ENCODE measurements at regions not wholly inside any gene's neighbourhood (a gene's known extent, or its start where the extent isn't known, plus 50 kb on each side); places are given as distances from the start of the nearest gene placed in this dataset.

DNA sequence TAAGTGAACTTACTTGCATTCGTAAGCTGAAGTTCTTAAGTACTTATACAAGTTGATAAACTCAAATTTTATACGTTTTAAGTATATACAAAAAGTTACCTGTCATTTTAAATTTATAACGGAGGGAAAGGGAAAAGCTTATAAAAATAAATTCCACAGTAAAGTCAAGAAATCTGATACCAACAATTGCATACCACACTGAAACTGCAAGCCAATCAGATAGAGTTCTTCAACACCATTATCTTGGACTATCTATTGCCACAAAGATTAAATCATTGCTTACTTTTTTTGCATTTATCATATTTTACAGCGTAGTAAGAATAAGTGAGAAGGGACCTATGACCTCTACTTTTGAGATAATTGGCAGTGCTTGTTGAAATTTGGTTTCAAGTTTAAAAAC is 386.7 kb downstream of the TFAP2A start:
- no peak for DNase-seq

DNA sequence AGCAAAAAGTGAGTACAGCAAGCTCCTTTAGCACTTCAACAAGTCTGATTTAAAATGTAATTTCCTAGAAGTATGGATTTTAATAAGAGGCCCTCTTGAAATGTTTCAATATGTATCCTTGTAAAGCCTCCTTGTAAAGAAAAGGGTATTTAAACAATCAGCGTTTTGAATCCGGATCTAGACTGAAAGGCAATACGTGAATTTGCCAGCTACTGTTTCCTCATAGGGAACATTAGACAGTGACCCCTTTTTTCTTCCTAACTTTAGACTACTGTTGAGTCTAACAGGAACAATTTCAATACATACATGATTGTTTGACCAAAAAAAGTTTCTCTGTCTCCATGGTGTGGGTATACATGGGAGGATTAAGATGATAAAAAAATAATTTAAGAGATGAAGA is 395.0 kb downstream of the TFAP2A start:
- DNase-seq: no peak

DNA sequence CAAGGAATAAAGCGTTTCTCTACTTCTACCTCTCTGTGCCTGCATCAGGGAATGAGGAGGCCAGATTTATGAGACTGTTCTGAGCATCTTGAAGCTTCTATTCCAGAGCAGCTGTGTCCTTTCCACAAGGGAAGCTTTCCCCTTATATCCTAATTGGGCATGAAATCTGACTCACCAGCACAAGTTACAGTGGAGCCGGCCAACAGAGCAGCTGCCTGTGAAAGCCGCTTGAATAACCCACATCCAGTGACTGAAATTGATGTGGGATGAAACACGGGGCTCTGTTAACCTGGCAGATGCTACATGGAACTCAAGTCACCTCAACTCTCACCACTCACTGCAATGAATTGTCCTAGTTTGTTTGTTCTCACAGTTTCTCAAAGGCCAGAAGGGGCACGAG is 400.3 kb downstream of the TFAP2A start:
- DNase-seq: no peak

DNA sequence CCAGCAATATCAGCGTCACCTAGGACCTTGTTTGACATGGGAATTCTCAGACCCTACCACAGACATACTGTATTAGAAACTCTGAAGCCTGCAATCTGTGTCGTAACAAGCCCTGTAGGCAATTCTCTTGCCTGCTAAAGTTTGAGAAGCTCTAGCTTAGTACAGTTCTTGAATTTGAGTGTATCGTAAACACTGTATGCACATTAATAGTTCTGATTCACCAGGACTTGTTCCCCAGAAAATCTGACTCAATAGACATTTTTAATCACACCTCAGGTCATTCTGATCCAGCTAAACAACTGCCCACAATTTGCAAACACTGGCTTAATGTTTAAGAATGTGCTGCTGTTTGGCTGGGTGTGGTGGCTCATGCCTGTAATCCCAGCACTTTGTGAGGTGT is 414.3 kb downstream of the TFAP2A start:
- DNase-seq: no peak

DNA sequence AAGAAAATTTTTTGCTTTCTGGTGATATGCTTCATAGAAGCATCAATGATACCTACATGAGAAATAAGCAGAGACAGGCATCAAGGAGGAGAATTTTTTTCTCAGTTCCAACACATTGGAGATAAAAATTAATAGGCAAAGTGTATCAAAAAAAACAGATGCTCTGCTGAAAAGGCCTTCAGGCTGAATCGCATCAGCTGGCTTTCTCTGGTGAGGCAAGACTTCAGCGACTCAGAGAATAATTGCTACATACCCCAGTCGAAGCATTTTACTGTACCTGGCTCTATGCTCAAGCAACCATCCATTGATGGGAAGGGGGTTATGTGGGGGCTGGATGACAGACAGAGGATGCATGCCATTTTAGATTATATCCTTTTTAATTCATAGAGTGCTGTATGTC is 415.1 kb downstream of the TFAP2A start:
- DNase-seq: no peak

DNA sequence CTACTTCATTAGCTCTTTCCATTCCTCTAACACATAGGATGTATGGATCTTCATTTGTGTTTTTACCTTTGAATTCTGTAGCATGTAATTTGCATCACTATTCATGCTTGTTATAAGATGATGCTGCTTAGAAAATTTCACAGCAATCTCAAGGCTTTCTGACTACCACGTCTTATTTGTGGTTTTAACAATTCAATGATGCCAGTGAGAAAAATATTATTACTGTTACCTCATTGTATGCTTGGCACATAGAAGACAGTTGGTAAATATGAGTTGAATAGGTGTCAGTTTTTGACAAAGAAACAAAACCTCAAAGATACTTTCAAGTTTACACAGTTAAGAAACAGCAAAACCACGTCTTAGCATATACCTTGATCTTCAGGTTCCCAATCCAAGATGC is 428.6 kb downstream of the TFAP2A start:
- no peak for DNase-seq

DNA sequence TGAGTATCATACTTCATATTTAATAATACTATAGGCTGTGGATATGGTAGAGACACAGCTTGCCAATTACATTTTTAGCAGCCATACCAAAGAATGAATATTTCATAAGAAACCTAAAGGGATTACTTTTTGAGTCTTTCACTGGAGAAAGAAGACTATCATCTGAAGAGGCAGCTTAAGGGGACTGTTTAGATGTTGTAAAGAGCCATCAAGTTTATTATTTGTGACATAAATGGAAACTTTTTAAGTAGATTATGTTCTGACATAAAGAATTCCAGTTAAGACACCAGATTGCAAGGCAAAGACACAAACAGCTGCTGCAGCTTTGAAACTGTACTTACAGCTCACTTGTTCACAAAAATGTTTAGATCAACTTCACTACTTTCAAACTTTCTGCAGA is 429.4 kb downstream of the TFAP2A start:
- DNase-seq: no peak

DNA sequence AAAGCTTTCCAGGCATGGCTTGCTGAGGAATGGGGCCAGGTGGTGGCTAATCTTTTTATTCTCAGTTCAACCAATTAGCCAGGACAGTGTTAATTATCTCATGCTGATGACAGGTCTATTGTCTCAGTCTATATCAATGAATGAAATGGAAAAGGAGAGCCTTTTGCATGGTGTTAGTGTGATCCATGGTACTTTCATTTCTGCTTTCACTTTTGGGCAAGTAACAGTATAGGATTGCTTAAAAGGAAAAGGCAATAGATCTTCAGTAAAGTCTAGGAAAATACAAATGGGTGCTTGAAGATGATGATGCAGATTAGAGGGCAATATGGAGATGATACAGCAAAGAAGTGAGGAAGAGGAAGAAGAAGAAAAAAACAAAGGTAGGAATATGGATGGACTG is 430.3 kb downstream of the TFAP2A start:
- DNase-seq: no peak

DNA sequence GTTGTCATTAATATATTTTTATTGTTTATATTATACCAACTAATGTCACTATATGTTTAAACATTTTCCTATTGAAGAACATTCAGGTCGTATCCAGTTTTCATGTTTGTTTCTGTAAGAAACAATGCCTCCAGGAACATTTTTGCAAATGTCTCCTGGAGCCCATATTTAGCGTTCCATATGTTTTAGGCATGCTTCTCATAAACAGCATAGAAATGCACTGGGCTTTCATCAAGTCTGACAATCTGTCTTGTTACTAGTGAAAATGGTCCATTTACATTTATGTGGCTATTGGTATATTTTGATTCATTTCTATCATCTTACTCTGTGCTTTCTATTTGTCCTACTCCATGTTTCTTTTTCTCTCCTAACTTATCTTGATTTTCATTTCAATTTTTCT is 431.7 kb downstream of the TFAP2A start:
- no peak for DNase-seq

DNA sequence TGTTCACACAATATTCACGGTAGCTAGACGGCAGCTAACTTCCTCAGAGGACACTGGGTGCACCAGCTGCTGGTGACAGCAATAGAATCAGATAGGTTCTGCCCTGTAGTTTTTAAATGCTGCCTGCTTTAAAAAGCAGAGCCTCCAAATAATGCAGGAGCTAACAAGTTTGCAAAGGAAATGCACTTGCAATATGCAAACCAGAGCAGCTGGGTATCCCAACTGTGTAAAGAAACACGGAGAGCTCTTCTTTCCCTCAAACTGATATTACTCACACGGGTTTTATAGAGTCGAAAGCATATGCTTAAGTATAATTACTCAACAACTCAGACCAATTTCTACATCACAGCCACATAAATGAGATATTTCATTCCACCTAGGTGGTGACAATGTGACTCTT is 432.7 kb downstream of the TFAP2A start:
- DNase-seq: no peak

DNA sequence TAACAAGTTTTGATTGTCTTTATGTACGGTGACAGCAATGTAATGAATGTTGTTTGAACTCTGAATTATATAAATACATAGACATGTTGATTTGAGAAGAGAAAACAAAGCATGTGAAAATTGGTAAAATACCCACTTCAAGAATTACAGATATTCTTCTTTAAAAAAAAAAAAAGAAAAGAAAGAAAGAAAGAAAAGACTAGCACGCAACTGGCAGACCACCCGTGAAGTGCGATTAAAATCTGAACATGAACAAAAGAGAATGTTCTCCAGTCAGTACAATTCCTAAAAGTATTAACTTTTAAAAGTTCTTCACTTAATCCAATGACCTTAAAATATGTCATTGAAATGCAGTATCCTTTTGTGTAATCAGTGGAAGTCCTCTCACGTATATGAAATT is 434.9 kb downstream of the TFAP2A start:
- no peak for DNase-seq

DNA sequence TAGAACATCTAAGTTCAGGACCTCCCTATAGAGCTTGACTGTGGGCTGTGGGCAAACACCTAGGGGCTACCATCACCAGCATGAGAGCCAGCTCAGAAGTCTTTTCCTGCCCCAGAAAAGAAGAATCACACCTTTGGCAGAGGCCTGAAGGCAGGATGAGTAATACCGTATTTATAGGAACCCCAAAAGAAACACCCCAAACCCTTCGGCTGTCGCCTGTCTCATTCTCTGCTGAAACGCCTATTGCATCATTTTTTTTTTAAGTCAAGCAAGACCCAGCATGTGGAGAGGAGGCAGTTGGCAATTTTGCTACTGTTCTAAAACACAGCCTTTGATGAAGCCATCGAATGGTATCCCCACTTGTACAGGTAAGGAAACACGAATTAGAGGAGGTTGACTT is 436.4 kb downstream of the TFAP2A start:
- no peak for DNase-seq

DNA sequence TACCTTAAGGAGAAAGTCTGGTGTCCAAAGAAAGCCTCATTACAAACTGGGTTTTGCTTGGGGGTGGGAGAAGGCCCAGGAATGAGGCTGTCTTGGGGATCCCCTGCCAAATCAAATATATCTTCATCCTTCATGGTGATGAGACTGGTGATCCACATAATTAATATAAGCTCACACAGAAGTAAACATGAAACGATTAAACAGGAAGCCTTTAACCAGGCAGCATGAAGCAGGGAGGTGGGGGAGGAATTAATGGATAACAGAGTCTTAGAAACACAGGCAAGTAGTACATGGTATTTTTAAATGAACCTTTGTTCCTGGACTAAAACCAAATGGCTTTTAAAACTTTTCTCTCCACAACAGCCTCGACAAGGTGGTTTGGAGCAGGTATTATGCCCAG is 437.5 kb downstream of the TFAP2A start:
- DNase-seq: no peak

DNA sequence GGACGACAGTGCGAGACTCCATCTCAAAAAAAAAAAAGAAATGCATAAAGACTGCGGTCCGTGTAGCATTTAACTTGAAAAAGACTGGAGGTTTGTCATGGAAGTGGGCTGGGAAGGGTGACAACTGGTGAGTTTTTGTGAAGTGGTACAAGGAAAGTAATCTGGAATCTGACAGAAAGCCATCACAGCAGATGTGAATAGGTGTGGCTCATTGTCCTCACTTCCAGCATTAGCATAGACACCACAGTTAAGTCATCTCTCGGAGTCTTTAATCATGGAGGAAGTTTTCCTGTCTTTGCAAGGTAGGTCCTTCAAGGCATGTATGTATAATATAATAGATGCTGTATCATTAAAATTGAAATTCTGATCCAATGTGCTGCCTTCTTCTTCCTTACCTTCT is 453.2 kb downstream of the TFAP2A start:
- DNase-seq: no peak

DNA sequence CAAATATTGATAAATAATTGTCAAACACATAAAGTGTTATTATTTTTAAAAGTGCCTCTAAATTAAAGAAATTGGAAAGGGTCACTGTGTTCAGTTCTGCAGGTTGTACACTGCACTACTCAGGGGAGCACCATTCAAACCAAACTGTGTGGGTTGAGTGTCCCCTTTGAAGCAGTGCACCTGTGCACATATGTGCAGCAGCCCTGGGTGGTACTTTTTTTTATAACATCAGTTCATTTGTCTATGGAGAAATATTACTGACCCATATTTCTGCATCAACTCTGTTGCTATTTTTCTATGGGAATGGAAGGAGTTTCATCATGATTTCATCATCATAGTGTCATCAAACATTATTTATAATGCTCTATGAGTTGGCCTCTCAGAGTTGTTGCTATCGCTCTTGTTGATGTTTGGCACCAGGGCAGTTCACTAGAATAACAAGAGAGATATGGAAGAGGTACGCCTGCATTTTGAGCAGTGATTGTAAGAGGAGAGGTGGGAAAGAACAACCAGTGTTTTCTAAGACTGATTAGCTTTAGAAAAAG is 457.6 kb downstream of the TFAP2A start:
- DNase-seq: no peak

DNA sequence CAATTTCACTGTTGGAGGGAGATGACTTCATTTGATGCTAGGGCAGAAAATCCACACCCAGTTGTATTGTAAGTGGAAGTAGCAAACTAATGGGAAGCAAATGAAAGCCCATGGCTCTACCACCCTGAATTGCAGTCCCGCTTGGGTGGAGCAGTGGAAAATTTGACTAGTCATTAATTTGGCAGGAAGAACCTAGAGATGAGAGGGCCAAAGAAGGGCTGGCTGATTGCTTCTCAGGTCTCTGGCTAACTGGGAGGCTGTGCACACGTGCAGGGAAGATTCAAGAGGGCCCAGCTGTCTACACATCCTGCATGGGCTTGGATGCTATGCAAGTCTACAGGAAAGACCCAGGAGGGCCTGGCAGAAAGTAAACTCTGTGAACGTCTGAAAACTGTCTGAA is 466.2 kb downstream of the TFAP2A start:
- no peak for DNase-seq

DNA sequence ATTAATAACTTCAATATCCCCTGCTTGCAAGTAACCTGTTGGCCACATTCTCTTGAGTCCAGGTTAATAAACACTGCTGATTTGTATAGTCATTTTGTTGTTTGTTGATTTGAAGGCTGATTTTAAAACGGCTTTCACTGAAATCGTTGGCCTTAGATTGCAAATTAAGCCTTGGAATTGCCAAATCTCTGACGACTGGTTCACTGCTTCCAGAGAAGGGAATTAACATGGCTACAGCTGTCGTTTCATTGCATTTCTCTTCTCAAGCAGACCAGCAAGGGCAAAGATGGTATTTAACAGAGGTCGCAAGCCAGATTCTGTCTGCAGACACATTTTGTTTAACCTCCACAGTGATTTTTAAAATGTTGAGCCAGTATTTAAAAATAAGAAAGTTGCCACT is 470.9 kb downstream of the TFAP2A start:
- DNase-seq: no peak

DNA sequence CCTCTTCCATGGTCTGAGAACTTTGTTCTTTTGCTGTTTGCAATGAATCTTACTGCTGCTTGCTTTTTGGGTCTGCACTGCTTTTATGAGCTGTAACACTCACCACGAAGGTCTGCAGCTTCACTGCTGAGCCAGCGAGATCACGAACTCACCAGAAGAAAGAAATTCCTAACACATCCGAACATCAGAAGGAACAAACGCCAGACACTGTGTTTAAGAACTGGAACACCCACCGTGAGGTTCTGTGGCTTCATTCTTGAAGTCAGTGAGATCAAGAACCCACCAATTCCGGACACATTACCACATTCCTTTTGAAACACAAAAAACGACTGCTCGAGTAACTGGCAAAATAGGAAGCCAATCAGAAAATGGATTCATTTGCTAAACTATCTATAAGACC is 471.8 kb downstream of the TFAP2A start:
- no peak for DNase-seq

DNA sequence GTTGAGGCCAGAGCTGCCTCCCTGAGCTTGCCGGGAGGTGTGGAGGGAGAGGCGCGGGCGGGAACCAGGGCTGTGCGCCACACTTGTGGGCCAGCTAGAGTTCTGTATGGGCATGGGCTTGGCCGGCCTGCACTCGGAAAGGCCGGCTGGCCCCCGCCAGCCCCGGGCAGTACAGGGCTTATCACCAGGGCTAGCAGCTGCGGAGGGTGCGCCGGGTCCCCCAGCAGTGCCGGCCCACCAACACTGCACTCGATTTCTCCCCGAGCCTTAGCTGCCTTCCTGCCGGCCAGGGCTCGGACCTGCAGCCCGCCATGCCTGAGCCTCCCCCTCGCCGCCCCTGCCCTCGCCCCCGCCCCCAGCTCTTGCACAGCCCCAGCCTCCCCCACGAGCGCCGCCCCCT is 472.7 kb downstream of the TFAP2A start:
- no peak for DNase-seq

DNA sequence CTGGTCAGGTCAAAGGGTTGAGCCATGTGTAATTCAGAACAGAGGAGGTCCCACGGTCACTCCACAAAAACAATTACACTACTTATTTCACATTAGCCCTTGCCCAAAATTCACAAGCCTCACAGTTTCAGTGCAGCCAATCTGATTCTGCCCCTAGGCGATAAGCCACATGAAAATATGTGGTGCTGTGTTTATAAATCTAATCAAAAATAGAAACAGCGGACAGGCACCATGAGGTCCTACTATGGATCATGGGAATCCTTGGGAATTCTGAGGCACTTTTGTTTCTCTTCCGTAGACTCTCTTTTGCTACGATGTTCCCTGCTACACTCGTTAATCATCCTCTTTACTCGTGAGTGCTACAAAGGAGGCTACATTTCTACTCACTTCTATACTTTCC is 476.1 kb downstream of the TFAP2A start:
- no peak for DNase-seq

DNA sequence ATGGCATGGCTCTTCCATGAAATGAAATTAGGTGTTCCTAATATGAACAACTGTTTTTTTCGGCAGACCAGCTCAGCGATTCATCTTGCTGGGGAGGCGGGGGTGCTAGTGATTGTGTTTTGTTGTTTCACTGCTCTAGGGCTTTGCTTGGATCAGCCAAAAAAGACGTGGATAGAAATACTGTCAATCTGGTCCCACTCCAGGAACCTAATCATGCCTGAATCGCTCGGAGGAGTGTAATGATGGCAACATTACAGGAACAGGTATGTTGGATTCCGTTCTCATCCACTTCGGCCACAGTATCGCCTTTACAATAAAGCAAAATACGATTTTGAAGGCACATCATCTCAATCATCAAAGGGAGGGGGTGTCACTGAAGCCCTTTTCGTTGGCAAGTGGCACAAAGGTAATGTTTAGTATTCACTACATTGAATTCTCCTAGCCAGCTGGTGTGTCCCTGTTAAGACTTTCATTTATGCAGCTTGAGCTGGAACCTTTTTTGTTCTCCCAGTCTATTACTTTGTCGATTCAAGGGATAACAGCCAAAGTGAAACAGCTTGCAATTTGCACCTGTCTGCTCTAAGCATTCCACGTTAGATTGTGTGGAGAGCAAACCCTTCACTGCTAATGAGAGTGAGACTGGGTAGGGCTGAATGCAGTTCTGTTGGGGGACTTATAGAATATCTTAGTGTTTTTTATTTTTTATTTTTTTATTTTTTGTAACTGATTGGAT is 477.7 kb downstream of the TFAP2A start:
- no peak for DNase-seq

DNA sequence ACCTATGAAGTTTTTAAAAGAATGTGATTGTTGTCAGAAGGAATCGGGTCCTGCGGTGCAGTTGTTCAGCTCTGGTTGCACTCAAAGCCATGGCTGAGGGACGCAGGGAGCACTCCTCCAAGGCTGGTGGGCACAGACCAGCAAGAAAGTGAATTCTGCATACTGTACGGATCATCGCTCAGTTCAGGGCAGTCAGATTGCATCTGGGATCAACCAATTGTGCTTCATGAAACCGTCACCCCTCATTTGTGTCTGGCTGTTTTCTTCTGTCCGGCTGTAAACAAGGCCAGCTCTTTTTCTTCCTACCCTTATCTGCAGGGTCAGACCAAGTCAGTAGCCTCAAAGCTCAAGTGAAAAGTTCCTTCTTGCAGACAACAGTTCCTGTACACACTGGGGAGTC is 478.3 kb downstream of the TFAP2A start:
- DNase-seq: no peak

DNA sequence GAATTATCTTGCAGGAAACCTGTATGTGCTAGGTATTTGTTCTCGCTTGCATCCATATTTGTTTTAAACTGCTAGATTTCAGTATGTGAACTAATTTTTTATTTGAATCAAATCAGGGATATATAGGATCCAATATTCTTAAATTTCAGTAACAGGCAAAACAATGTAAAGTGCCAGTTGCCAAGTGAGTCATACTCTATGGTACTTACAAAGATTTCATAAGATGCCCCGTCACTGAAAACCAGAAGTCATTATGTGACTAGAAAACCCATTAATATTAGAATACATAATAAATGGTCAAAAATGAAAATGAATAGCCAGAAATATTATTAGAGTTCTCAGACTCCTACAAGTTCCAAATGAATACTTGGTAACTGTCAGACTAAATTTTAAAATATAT is 481.2 kb downstream of the TFAP2A start:
- no peak for DNase-seq

DNA sequence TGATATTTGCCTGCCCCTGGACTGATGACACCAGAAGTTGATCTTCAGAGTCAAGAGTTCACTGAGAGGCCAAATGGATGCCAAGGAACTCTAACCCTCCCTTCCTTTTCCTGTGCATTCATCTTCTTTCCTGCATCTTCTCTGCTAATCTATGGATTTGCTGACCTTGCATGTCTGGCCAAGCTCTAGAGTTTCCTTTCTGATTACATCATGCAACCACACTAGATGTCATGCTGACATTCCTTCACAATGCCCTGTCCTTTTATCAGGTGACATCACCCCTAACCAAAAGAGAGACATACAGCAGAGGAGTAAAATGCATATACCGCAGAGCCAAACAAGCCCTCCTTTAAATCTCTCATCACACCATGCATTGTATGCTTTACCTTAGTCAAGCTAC is 487.6 kb downstream of the TFAP2A start:
- no peak for DNase-seq

DNA sequence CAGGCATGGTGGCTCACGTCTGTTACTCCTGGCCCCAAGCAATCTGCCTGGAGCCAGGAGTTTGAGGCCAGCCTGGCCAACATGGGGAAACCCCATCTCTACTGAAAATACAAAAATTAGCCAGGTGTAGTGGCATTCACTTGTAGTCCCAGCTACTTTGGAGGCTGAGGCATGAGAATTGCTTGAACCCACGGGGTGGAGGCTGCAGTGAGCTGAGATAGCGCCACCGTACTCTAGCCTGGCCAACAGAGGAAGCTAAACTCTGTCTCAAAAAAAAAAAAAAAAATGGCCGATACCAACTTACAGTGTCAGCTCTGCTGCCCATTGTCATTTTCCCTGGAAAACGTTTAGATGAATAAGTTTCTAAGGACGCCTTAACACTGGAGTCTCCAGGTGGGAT is 489.9 kb downstream of the TFAP2A start:
- no peak for DNase-seq

All from NK-92 treated with Interleukin-12 subunit alpha and Interleukin-12 subunit beta, amount 100 ng/mL, for 24 hours (cell line).